ENCODE measurements at regions not wholly inside any gene's neighbourhood (a gene's known extent, or its start where the extent isn't known, plus 50 kb on each side); places are given as distances from the start of the nearest gene placed in this dataset.

DNA sequence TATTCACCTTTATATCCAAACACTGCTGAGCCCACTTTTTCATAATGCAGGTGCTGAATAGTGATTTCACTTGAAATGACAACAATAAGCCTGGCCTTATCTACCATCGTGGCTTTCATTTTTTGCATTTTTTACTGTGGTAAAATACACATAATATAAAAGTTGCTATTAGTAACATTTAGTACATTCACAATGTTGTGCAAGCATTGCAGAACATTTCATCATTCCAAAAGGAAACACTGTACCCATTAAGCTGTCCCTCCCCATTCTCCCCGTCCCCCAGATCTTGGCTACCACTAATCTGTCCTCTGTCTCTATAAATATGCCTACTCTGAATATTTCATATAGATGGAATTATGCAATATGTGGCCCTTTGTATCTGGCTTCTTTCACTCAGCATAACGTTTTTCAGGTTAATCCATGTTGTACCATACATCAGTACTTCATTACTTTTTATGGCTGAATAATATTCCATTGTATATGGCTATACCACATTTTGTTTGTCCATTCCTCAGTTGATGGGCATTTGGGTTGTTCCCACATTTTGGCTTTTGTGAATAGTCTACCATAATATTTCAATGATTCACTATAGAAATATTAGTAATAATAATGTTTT is 68.5 kb upstream of the ARID5B start:
- H3K27ac ChIP-seq = no peak overlapping the region
- no peak for TF ChIP-seq POLR2A (IDR thresholded peaks at IDR 0.05)
- no peak for TF ChIP-seq POLR2AphosphoS5 (IDR thresholded peaks at IDR 0.05)
- TF ChIP-seq, protein P1, sequence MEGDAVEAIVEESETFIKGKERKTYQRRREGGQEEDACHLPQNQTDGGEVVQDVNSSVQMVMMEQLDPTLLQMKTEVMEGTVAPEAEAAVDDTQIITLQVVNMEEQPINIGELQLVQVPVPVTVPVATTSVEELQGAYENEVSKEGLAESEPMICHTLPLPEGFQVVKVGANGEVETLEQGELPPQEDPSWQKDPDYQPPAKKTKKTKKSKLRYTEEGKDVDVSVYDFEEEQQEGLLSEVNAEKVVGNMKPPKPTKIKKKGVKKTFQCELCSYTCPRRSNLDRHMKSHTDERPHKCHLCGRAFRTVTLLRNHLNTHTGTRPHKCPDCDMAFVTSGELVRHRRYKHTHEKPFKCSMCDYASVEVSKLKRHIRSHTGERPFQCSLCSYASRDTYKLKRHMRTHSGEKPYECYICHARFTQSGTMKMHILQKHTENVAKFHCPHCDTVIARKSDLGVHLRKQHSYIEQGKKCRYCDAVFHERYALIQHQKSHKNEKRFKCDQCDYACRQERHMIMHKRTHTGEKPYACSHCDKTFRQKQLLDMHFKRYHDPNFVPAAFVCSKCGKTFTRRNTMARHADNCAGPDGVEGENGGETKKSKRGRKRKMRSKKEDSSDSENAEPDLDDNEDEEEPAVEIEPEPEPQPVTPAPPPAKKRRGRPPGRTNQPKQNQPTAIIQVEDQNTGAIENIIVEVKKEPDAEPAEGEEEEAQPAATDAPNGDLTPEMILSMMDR (IDR thresholded peaks at IDR 0.05) = no peak
- no peak overlapping the region for H3K4me3 ChIP-seq
- DNase-seq (ENCODE audit: low spot score in 2 of 2) = no peak
- intact Hi-C loops (cut with DNase I; ENCODE audit: low total_unique reads) = no loop called here
- no peaks in the 10 kb centered on the region for H3K27me3 ChIP-seq
- H3K9me3 ChIP-seq = no peaks in the 10 kb centered on the region
- H3K4me1 ChIP-seq = peaks cover 0 to 16% of the 10 kb centered on the region in 2 donors
- no peaks in the 10 kb centered on the region for H3K36me3 ChIP-seq

DNA sequence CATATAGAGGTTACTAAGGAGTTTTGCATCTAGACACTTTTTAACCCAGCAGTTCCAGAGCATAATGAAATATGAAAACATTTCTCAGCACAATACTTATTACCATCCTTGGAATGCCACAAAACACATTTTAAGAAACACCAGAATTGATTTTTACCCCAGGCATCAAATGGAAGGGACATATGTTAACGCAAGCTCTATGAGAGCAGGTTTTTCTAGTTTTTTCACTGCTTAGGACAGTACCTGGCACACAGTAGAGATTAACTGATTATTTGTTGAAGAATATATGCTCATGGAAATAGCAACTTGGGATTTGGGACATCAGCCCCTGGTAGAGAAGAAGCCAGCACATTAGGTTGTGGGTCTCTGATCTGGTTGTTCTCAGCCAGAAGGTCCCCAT is 67.0 kb upstream of the ARID5B start:
- Histone ChIP-seq H3K4me3 (no peak overlapping the region), H3K9me3 (no peaks in the 10 kb centered on the region), H3K36me3 (no peaks in the 10 kb centered on the region), H3K27me3 (no peaks in the 10 kb centered on the region), H3K4me1 (peaks cover 0 to 16% of the 10 kb centered on the region in 2 donors), H3K27ac (peak overlapping the region; percentile 76 to 79)
- no peak for DNase-seq (ENCODE audit: low spot score in 2 of 2)
- intact Hi-C loops (cut with DNase I; ENCODE audit: low total_unique reads) = no loop called here
- TF ChIP-seq POLR2A (IDR thresholded peaks at IDR 0.05) (no peak), POLR2AphosphoS5 (IDR thresholded peaks at IDR 0.05) (no peak)
- TF ChIP-seq, protein P1 (IDR thresholded peaks at IDR 0.05) = no peak

DNA sequence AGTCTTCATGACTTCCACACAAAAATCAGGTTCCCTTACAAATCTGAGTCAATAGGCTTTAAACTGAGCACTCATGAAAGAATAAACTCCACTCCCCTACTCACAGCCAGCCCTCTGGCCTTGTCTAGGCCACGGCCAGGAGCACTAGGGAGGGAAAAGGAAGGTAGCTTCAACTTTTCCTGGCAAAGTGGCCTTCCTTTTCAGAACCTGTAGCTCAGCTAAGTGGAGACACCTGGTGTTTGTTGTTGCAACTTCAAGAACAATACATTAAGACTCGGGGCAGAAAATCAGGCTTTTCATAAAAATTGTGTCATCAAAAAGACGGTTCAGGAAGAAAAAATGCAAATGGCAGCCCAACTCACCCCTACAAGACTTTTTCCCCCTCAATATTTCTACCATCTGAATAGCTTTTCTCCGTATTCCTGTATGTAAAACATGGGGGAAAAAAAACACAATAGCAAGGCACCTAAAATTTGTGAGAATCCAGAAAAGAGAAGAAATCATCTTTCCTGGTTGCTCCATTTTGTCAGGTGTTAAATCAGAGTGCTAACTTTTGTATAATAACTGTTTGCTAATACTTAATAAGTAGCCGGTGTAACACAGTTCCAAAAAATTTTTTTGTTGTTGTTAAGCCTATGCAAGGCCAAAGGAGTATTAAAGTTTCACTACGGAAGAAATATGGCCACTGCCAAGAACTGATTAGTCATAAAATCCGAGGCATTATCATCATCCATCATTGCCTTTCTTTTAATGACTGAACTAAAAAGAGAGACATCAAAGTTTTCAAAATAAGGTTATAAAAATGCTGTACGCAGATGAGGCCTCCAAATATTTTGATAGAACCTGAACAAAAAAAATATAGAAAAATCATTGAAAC is 66.2 kb upstream of the ARID5B start:
- Histone ChIP-seq H3K27ac (peak overlapping the region; percentile 76 to 79), H3K27me3 (no peaks in the 10 kb centered on the region), H3K4me1 (peaks cover 0 to 16% of the 10 kb centered on the region in 2 donors), H3K9me3 (no peaks in the 10 kb centered on the region), H3K36me3 (no peaks in the 10 kb centered on the region), H3K4me3 (no peak overlapping the region)
- no peak for TF ChIP-seq POLR2AphosphoS5 (IDR thresholded peaks at IDR 0.05)
- TF ChIP-seq, protein P1 (IDR thresholded peaks at IDR 0.05) = peak in 2 of 3 donors; percentile 32 to 38
- intact Hi-C loops (cut with DNase I; ENCODE audit: low total_unique reads) = no loop called here
- no peak for DNase-seq (ENCODE audit: low spot score in 2 of 2)

DNA sequence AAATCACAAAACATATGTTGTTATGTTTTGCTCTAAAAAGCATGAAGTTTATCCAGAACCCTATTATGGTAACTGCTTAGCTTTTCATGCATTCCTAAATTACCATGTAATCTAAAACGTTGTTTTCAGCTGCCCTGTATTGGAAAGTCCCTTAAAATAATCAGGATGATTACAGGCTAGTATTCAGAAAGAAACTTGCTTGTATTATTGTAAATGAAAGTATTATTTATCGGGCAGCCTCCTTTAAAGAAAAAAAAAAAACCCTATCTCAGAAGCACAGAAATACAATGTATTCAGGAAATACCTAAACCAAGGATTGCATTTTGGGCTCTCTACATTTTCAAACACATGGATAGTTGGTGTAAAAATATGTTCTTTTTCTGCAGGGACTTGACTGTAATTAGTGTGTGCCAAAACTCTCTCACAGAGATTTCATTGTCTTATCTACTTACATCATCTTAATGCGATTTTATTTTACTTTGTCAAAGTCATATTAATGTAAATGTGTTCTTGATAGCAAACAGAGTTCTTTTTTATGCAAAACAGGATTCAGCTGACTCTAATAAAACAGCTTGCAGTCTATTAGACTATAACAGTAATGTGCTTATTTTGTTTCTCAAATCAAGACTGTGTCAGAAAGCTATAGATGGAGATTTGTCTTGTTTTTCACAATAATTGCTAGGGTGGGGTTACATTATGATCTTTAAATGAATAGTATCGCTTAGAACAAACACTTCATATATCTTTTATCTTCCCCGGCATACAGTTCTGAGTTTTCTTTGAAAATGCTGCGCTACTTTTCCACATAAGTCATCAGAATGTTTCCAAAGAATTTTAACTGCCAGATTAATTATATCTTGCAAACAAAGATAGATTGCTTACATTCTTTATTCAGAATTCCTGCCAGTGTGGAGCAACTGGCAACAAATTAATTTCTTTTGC is 65.3 kb upstream of the ARID5B start:
- Histone ChIP-seq H3K9me3 (no peaks in the 10 kb centered on the region), H3K27ac (peak overlapping the region; percentile 50 to 76), H3K4me1 (peaks cover 0 to 16% of the 10 kb centered on the region in 2 donors), H3K27me3 (no peaks in the 10 kb centered on the region), H3K36me3 (no peaks in the 10 kb centered on the region), H3K4me3 (no peak overlapping the region)
- DNase-seq (ENCODE audit: low spot score in 2 of 2) = no peak
- intact Hi-C loops (cut with DNase I; ENCODE audit: low total_unique reads) = no loop called here
- TF ChIP-seq POLR2AphosphoS5 (IDR thresholded peaks at IDR 0.05) = no peak
- TF ChIP-seq, protein P1 (IDR thresholded peaks at IDR 0.05) = no peak
- TF ChIP-seq POLR2A (IDR thresholded peaks at IDR 0.05) = no peak

Measured in breast epithelium (tissue), 4 donors.